Right lobe of liver (tissue), 6 donors: ENCODE measurements at regions not wholly inside any gene's neighbourhood (a gene's known extent, or its start where the extent isn't known, plus 50 kb on each side); places are given as distances from the start of the nearest gene placed in this dataset.

ENCODE experiments used
- ATAC-seq, 4 donors: fragments of 200-7000 bp; cut with Tn5 transposase; one replicate each; pipeline ENCODE4 v1.9.1; 2020; ENCODE audit warnings: mild to moderate bottlenecking in 4 of 4, moderate library complexity in 4 of 4
- DNase-seq, 3 donors: peaks; one replicate each; pipeline ENCODE4 v3.0.0-alpha.2; 2020
- H3K27ac ChIP-seq, 3 donors: fragments of 200-600 bp; one replicate each; pipeline ENCODE4 v1.8.0; 2022
- H3K27me3 ChIP-seq, 2 donors: fragments of 200-600 bp; one replicate each; pipeline ENCODE4 v1.8.0; 2022
- H3K36me3 ChIP-seq, 4 donors: fragments of 200-600 bp; sonication (generic) in 1 of 4; one replicate each; pipeline versions ENCODE4 v1.5.1 to v1.8.0; 2017 to 2022; ENCODE audit warnings: control low read depth in 1 of 4
- H3K4me1 ChIP-seq, 4 donors: fragments of 200-600 bp; sonication (generic) in 1 of 4; one replicate each; pipeline versions ENCODE4 v1.5.1 to v1.8.0; 2017 to 2022; ENCODE audit warnings: control low read depth in 1 of 4
- H3K4me3 ChIP-seq, 3 donors: fragments of 200-600 bp; one replicate each; pipeline ENCODE4 v1.8.0; 2022
- H3K9me3 ChIP-seq, 4 donors: fragments of 200-600 bp; sonication (generic) in 1 of 4; one replicate each; pipeline versions ENCODE4 v1.5.1 to v1.8.0; 2017 to 2022; ENCODE audit warnings: control low read depth in 1 of 4
- CTCF ChIP-seq, 4 donors: fragments of 200-600 bp in 3 of 4; fragments of 450-650 bp in 1 of 4; IDR thresholded peaks; one replicate each; pipeline versions ENCODE4 v1.5.1 to v1.8.0; 2016 to 2022; ENCODE audit warnings: antibody characterized with exemption in 4 of 4, mild to moderate bottlenecking in 2 of 4
- POLR2A ChIP-seq: fragments of 450-650 bp; IDR thresholded peaks from one replicate; pipeline ENCODE4 v1.6.1; 2017; ENCODE audit warnings: antibody characterized with exemption, mild to moderate bottlenecking
- WGBS: methylation state at CpG from one replicate; pipeline ENCODE4 v1.1.6; 2018; ENCODE audit warnings: low coverage, low lambda C conversion rate; ENCODE audit not compliant: insufficient coverage; ENCODE audit errors: missing lambda C conversion rate; 5-methylcytosine and 5-hydroxymethylcytosine counted together
- intact Hi-C, 2 donors: fragments of 100-400 bp; cut with DNase I; formaldehyde crosslinking; loops; one replicate each; pipeline versions ENCODE4 v1.11.2 to v1.14.1; 2022
- donor health status: DM: no; HTN: yes; CAD: no.
- donor health status: DM: no; HTN: no; CAD: no.
- donor health status: DM: no; HTN: no; CAD: no.
- donor health status: DM: no; HTN: yes; CAD: no.
- donor health status: DM: no; HTN: yes; CAD: no.

GRCh38 chr3:166484470-166484869, 647.2 kb upstream of the BCHE start:
- intact Hi-C loops = no loop called here
- ATAC-seq = no peak
- no peak for DNase-seq
- Histone ChIP-seq H3K4me3 (no peak overlapping the region), H3K4me1 (no peaks in the 10 kb centered on the region), H3K9me3 (no peaks in the 10 kb centered on the region), H3K27me3 (no peaks in the 10 kb centered on the region), H3K27ac (no peak overlapping the region), H3K36me3 (no peaks in the 10 kb centered on the region)
- no peak for TF ChIP-seq CTCF (IDR thresholded peaks at IDR 0.05)
- no peak for TF ChIP-seq POLR2A
- 37% methylated on average over 3 of the region's 3 CpGs for WGBS

GRCh38 chr3:166481340-166481739, 644.1 kb upstream of the BCHE start:
- no peaks in the 10 kb centered on the region for H3K9me3 ChIP-seq
- no peaks in the 10 kb centered on the region for H3K4me1 ChIP-seq
- no peak for ATAC-seq
- H3K4me3 ChIP-seq = no peak overlapping the region
- no peak for TF ChIP-seq POLR2A
- no peak for TF ChIP-seq CTCF (IDR thresholded peaks at IDR 0.05)
- no peaks in the 10 kb centered on the region for H3K36me3 ChIP-seq
- no peak for DNase-seq
- intact Hi-C loops = no loop called here
- no peaks in the 10 kb centered on the region for H3K27me3 ChIP-seq
- no peak overlapping the region for H3K27ac ChIP-seq

- no peak overlapping the region for H3K4me3 ChIP-seq
- H3K27ac ChIP-seq = no peak overlapping the region
- no peaks in the 10 kb centered on the region for H3K4me1 ChIP-seq
- H3K9me3 ChIP-seq = no peaks in the 10 kb centered on the region
- intact Hi-C loops = no loop called here
- DNase-seq (no peak), ATAC-seq (no peak)
- TF ChIP-seq CTCF (IDR thresholded peaks at IDR 0.05) = no peak
- no peak for TF ChIP-seq POLR2A
- no peaks in the 10 kb centered on the region for H3K36me3 ChIP-seq
- H3K27me3 ChIP-seq = no peaks in the 10 kb centered on the region
- 53% methylated on average over 2 of the region's 3 CpGs for WGBS
Observed at GRCh38 chr3:166478356-166478755, 641.1 kb upstream of the BCHE start.

GRCh38 chr3:166473501-166473900, 636.3 kb upstream of the BCHE start:
- DNase-seq (no peak), ATAC-seq (no peak)
- Histone ChIP-seq H3K27ac (no peak overlapping the region), H3K4me3 (no peak overlapping the region), H3K9me3 (no peaks in the 10 kb centered on the region), H3K27me3 (no peaks in the 10 kb centered on the region), H3K36me3 (no peaks in the 10 kb centered on the region), H3K4me1 (no peaks in the 10 kb centered on the region)
- 26% methylated on average over 2 of the region's 2 CpGs for WGBS
- no peak for TF ChIP-seq CTCF (IDR thresholded peaks at IDR 0.05)
- no peak for TF ChIP-seq POLR2A
- intact Hi-C loops = no loop called here

- H3K27me3 ChIP-seq = no peaks in the 10 kb centered on the region
- no peaks in the 10 kb centered on the region for H3K4me1 ChIP-seq
- H3K4me3 ChIP-seq = no peak overlapping the region
- no peak overlapping the region for H3K27ac ChIP-seq
- intact Hi-C loops = no loop called here
- no peaks in the 10 kb centered on the region for H3K36me3 ChIP-seq
- ATAC-seq (no peak), DNase-seq (no peak)
- 25% methylated on average over 1 of the region's 1 CpG for WGBS
- TF ChIP-seq CTCF (IDR thresholded peaks at IDR 0.05) (no peak), POLR2A (no peak)
- no peaks in the 10 kb centered on the region for H3K9me3 ChIP-seq
Observed at GRCh38 chr3:166472015-166472414, 634.8 kb upstream of the BCHE start.
